Type B pancreatic cell (in vitro differentiated cells): ENCODE measurements at regions not wholly inside any gene's neighbourhood (a gene's known extent, or its start where the extent isn't known, plus 50 kb on each side); places are given as distances from the start of the nearest gene placed in this dataset.

ENCODE experiments used
- DNase-seq: peaks from one replicate; pipeline ENCODE4 v3.0.0; 2021; ENCODE audit warnings: mixed read lengths; ENCODE audit not compliant: unreplicated experiment; ENCODE audit errors: extremely low spot score
- H3K27ac Mint-ChIP-seq: 2 replicates; pipeline ENCODE4 v1.8.0; 2021; ENCODE audit warnings: mild to moderate bottlenecking, mixed read lengths
- H3K27me3 Mint-ChIP-seq: 2 replicates; pipeline ENCODE4 v1.8.0; 2021; ENCODE audit warnings: mixed read lengths
- H3K36me3 Mint-ChIP-seq: 2 replicates; pipeline ENCODE4 v1.8.0; 2021; ENCODE audit warnings: mixed read lengths
- H3K4me1 Mint-ChIP-seq: one replicate; pipeline ENCODE4 v1.8.0; 2021; ENCODE audit warnings: mixed read lengths; ENCODE audit not compliant: unreplicated experiment
- H3K4me3 Mint-ChIP-seq: 2 replicates; pipeline ENCODE4 v1.8.0; 2021; ENCODE audit warnings: mild to moderate bottlenecking, mixed read lengths
- H3K9me3 Mint-ChIP-seq: 2 replicates; pipeline ENCODE4 v1.8.0; 2021; ENCODE audit warnings: mixed read lengths
- CTCF ChIP-seq: fragments of 200-600 bp; sonication (generic); conservative IDR thresholded peaks from 2 replicates; pipeline ENCODE4 v1.5.0; 2021; ENCODE audit warnings: antibody characterized with exemption, mild to moderate bottlenecking

- DNase-seq = no peak
- H3K4me1 Mint-ChIP-seq = no peaks in the 10 kb centered on the region
Observed at GRCh38 chr13:83613524-83613923, 268.8 kb downstream of the SLITRK1 start.

GRCh38 chr13:83601539-83601938, 280.7 kb downstream of the SLITRK1 start:
- Mint-ChIP-seq H3K4me3 (no peak overlapping the region), H3K27ac (no peak overlapping the region), H3K4me1 (no peaks in the 10 kb centered on the region), H3K36me3 (no peaks in the 10 kb centered on the region), H3K27me3 (no peaks in the 10 kb centered on the region), H3K9me3 (no peaks in the 10 kb centered on the region)
- no peak for DNase-seq
- TF ChIP-seq CTCF = no peak

More at GRCh38 chr13:83613524-83613923, 268.8 kb downstream of the SLITRK1 start:
- H3K27ac Mint-ChIP-seq = no peak overlapping the region
- peaks cover 5% of the 10 kb centered on the region for H3K9me3 Mint-ChIP-seq
- H3K4me3 Mint-ChIP-seq = no peak overlapping the region
- H3K27me3 Mint-ChIP-seq = no peaks in the 10 kb centered on the region
- H3K36me3 Mint-ChIP-seq = no peaks in the 10 kb centered on the region
- no peak for TF ChIP-seq CTCF

GRCh38 chr13:83592095-83592494, 290.2 kb downstream of the SLITRK1 start:
- Mint-ChIP-seq H3K36me3 (no peaks in the 10 kb centered on the region), H3K27ac (no peak overlapping the region), H3K27me3 (no peaks in the 10 kb centered on the region), H3K4me1 (no peaks in the 10 kb centered on the region), H3K9me3 (no peaks in the 10 kb centered on the region), H3K4me3 (no peak overlapping the region)
- TF ChIP-seq CTCF = no peak
- DNase-seq = no peak

GRCh38 chr13:83589814-83590213, 292.5 kb downstream of the SLITRK1 start:
- no peak for TF ChIP-seq CTCF
- no peak for DNase-seq
- Mint-ChIP-seq H3K27me3 (no peaks in the 10 kb centered on the region), H3K36me3 (no peaks in the 10 kb centered on the region), H3K27ac (no peak overlapping the region), H3K4me3 (no peak overlapping the region), H3K4me1 (no peaks in the 10 kb centered on the region), H3K9me3 (no peaks in the 10 kb centered on the region)

GRCh38 chr13:83577183-83577582, 305.1 kb downstream of the SLITRK1 start:
- no peak for TF ChIP-seq CTCF
- H3K36me3 Mint-ChIP-seq = no peaks in the 10 kb centered on the region
- no peaks in the 10 kb centered on the region for H3K4me1 Mint-ChIP-seq
- no peak overlapping the region for H3K27ac Mint-ChIP-seq
- no peaks in the 10 kb centered on the region for H3K27me3 Mint-ChIP-seq
- no peak for DNase-seq
- H3K4me3 Mint-ChIP-seq = no peak overlapping the region
- no peaks in the 10 kb centered on the region for H3K9me3 Mint-ChIP-seq

- Mint-ChIP-seq H3K9me3 (no peaks in the 10 kb centered on the region), H3K27me3 (no peaks in the 10 kb centered on the region), H3K4me1 (no peaks in the 10 kb centered on the region), H3K27ac (no peak overlapping the region), H3K4me3 (no peak overlapping the region), H3K36me3 (no peaks in the 10 kb centered on the region)
- no peak for DNase-seq
- TF ChIP-seq CTCF = no peak
Observed at GRCh38 chr13:83568019-83568418, 314.3 kb downstream of the SLITRK1 start.
